ENCODE measurements at regions not wholly inside any gene's neighbourhood (a gene's known extent, or its start where the extent isn't known, plus 50 kb on each side); places are given as distances from the start of the nearest gene placed in this dataset.

GRCh38 chr4:119679251-119679650, 50.6 kb upstream of the PDE5A start:
- no peak for TF ChIP-seq MAX (IDR thresholded peaks at IDR 0.05)
- no peak for TF ChIP-seq GABPA (IDR thresholded peaks at IDR 0.05 in 1 of 2, conservative IDR thresholded peaks at IDR 0.05 in 1 of 2)
